22Rv1 (cell line): ENCODE measurements at regions not wholly inside any gene's neighbourhood (a gene's known extent, or its start where the extent isn't known, plus 50 kb on each side); places are given as distances from the start of the nearest gene placed in this dataset.

Source experiments
- H3K27ac ChIP-seq: fragments of 450-650 bp; 2 replicates; pipeline ENCODE4 v1.5.1; 2017
- ZFX ChIP-seq: fragments of 450-650 bp; IDR thresholded peaks from 2 replicates; pipeline ENCODE4 v1.6.1; 2017; ENCODE audit warnings: antibody characterized with exemption, borderline replicate concordance
- TF ChIP-seq, protein P1 (sequence below): fragments of 450-650 bp; IDR thresholded peaks from 2 replicates; pipeline ENCODE4 v1.5.1; 2017; ENCODE audit warnings: mild to moderate bottlenecking

DNA sequence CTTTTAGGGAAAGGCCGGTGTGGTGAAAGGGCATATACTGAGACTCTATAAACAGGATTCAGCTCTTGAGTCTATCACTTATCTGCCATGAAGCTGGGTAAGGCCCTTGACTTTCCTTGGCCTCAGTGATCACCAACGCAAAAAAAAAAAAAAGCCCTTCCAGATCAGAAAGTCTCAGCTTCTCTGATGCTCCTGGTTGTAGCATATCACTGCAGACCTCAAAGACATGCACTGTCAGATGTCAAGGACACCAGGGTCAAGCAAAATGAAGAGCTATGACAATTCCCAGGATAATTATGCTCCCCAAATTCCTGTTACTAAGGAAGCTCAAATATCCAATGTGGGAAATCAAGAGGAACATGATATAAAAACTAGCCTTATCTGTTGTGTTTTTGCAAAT is 68.3 kb upstream of the IFNE start:
- H3K27ac ChIP-seq: no peak overlapping the region
- TF ChIP-seq ZFX: no peak
- TF ChIP-seq, protein P1, sequence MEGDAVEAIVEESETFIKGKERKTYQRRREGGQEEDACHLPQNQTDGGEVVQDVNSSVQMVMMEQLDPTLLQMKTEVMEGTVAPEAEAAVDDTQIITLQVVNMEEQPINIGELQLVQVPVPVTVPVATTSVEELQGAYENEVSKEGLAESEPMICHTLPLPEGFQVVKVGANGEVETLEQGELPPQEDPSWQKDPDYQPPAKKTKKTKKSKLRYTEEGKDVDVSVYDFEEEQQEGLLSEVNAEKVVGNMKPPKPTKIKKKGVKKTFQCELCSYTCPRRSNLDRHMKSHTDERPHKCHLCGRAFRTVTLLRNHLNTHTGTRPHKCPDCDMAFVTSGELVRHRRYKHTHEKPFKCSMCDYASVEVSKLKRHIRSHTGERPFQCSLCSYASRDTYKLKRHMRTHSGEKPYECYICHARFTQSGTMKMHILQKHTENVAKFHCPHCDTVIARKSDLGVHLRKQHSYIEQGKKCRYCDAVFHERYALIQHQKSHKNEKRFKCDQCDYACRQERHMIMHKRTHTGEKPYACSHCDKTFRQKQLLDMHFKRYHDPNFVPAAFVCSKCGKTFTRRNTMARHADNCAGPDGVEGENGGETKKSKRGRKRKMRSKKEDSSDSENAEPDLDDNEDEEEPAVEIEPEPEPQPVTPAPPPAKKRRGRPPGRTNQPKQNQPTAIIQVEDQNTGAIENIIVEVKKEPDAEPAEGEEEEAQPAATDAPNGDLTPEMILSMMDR: no peak

DNA sequence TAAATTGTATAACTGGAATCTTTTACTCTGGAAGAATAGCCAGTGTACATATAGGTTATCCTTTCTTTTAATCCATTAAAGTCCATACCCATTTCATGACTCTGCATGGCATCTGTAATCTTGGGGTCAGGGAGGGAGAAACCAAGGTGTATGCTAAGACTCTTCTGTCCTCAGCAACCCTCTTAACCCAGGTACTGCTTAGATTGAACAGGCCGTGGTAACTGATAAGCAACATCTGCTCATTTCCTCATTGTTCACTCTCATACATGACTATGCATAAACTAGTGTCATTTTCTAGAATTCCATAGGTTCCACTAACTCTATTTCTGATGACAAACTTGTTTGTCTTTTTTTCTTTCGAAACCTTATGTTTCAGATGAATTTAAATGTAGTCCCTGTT is 69.3 kb upstream of the IFNE start:
- no peak for TF ChIP-seq ZFX
- no peak overlapping the region for H3K27ac ChIP-seq

DNA sequence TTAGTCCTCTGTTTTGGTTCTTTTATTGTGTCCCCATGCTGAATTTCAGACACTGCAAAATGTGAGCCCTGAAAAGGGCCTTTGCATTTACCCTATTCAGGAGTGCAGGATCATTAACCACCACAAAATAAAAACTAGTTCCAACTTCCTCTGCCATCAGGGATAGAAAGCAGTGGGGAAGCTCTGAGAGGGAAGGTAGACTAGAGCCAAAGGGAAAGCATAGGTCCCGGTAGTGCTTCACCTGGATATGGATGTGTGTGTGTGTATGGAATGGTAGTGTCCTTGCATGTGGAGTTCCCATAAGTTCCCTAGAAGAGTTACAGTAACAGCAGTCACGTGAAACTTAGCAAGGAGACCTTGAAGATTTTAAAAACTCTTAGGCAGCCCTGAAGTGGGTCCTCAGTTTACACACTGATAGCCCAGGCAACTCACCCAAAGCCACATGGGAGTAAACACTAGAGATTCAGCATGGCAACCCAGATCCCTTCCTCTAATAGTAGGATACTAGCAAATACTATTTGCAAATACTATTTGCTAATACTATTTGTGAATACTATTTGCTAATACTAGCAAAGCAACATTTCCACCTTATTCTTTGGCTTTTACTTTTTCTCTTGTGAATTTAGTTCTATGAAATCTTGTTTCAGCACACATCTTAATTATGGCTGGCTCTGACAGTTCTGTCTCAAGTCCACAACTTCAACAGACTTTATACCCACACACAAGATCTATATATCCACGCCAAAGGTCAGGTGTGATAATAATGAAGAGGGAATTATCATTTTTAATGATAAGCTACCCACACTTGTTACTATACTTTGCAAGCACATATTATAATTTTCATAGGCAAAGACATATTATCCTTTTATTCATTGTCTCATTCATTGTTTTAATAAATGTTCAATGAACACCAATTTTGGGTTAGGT is 70.4 kb upstream of the IFNE start:
- TF ChIP-seq, protein P1: no peak
- no peak for TF ChIP-seq ZFX
- H3K27ac ChIP-seq: no peak overlapping the region

GRCh38 chr9:21553441-21553840 is 71.3 kb upstream of the IFNE start:
- no peak overlapping the region for H3K27ac ChIP-seq
- TF ChIP-seq, protein P1: no peak
- TF ChIP-seq ZFX: no peak

GRCh38 chr9:21554813-21555212 is 72.7 kb upstream of the IFNE start:
- no peak overlapping the region for H3K27ac ChIP-seq
- TF ChIP-seq, protein P1: no peak
- no peak for TF ChIP-seq ZFX

GRCh38 chr9:21555911-21556310 is 73.8 kb upstream of the IFNE start:
- TF ChIP-seq, protein P1: no peak
- TF ChIP-seq ZFX: no peak
- no peak overlapping the region for H3K27ac ChIP-seq

- TF ChIP-seq ZFX: no peak
- TF ChIP-seq, protein P1: no peak
- H3K27ac ChIP-seq: no peak overlapping the region
Measured at GRCh38 chr9:21556581-21557427, 74.7 kb upstream of the IFNE start.
